ENCODE measurements at regions not wholly inside any gene's neighbourhood (a gene's known extent, or its start where the extent isn't known, plus 50 kb on each side); places are given as distances from the start of the nearest gene placed in this dataset.

DNA sequence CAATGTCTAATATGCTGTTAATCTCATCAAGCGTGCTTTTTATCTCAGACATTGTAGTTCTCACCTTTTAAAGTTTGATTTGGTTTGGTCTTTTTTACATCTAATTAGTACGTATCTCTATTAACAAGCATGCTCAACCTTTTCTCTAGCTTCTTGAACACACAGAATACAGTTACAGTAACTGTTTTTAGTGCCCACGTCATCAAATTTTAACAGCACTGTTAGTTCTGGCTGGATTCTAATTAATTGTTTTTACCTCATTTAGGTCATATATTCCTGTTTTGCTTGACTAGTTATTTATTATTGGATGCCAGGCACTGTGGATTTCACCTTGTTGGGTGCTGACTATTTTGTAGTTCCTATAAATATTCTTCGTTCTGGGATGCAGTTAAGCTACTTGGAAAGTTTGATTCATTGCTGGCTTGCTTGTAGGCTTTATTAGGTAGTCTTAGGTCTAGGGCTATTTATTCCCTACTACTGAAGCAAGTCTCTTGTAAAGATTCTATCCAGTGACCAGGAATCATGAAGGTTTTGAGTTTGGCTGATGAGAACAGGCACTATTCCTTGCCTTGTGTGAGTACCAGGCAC lies 263.0 kb downstream of the ETAA1 start:
- TF ChIP-seq TCF7L2 (IDR thresholded peaks at IDR 0.05; ENCODE audit: borderline replicate concordance, extremely low read depth, insufficient read depth, insufficient read length), result no peak
- no peak for TF ChIP-seq FOSL1 (IDR thresholded peaks at IDR 0.05; ENCODE audit: low read depth)
- TF ChIP-seq, protein P1, sequence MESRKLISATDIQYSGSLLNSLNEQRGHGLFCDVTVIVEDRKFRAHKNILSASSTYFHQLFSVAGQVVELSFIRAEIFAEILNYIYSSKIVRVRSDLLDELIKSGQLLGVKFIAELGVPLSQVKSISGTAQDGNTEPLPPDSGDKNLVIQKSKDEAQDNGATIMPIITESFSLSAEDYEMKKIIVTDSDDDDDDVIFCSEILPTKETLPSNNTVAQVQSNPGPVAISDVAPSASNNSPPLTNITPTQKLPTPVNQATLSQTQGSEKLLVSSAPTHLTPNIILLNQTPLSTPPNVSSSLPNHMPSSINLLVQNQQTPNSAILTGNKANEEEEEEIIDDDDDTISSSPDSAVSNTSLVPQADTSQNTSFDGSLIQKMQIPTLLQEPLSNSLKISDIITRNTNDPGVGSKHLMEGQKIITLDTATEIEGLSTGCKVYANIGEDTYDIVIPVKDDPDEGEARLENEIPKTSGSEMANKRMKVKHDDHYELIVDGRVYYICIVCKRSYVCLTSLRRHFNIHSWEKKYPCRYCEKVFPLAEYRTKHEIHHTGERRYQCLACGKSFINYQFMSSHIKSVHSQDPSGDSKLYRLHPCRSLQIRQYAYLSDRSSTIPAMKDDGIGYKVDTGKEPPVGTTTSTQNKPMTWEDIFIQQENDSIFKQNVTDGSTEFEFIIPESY (IDR thresholded peaks at IDR 0.05; ENCODE audit: extremely low read depth, insufficient replicate concordance, low read length), result no peak
- TF ChIP-seq, protein P2, sequence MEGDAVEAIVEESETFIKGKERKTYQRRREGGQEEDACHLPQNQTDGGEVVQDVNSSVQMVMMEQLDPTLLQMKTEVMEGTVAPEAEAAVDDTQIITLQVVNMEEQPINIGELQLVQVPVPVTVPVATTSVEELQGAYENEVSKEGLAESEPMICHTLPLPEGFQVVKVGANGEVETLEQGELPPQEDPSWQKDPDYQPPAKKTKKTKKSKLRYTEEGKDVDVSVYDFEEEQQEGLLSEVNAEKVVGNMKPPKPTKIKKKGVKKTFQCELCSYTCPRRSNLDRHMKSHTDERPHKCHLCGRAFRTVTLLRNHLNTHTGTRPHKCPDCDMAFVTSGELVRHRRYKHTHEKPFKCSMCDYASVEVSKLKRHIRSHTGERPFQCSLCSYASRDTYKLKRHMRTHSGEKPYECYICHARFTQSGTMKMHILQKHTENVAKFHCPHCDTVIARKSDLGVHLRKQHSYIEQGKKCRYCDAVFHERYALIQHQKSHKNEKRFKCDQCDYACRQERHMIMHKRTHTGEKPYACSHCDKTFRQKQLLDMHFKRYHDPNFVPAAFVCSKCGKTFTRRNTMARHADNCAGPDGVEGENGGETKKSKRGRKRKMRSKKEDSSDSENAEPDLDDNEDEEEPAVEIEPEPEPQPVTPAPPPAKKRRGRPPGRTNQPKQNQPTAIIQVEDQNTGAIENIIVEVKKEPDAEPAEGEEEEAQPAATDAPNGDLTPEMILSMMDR (IDR thresholded peaks at IDR 0.05 in 2 of 3, conservative IDR thresholded peaks at IDR 0.05 in 1 of 3; ENCODE audit: borderline replicate concordance in 1 of 3, insufficient read depth in 1 of 3, low read depth in 2 of 3, low read length in 2 of 3), result no peak
- TF ChIP-seq RAD21 (IDR thresholded peaks at IDR 0.05; ENCODE audit: low read depth), result no peak
- TF ChIP-seq, protein P3, sequence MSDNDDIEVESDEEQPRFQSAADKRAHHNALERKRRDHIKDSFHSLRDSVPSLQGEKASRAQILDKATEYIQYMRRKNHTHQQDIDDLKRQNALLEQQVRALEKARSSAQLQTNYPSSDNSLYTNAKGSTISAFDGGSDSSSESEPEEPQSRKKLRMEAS (IDR thresholded peaks at IDR 0.05), result no peak
- TF ChIP-seq YY1 (IDR thresholded peaks at IDR 0.05; ENCODE audit: extremely low read depth, insufficient replicate concordance, low read depth, low read length), result no peak
- TF ChIP-seq, protein P4, sequence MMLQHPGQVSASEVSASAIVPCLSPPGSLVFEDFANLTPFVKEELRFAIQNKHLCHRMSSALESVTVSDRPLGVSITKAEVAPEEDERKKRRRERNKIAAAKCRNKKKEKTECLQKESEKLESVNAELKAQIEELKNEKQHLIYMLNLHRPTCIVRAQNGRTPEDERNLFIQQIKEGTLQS (IDR thresholded peaks at IDR 0.05), result no peak
- TF ChIP-seq EZH2 (IDR thresholded peaks at IDR 0.05), result no peak
- no peak for TF ChIP-seq CBX3 (IDR thresholded peaks at IDR 0.05; ENCODE audit: low read depth)
- TF ChIP-seq POLR2AphosphoS5 (IDR thresholded peaks at IDR 0.05; ENCODE audit: low read depth, low read length), result no peak
- TF ChIP-seq, protein P5, sequence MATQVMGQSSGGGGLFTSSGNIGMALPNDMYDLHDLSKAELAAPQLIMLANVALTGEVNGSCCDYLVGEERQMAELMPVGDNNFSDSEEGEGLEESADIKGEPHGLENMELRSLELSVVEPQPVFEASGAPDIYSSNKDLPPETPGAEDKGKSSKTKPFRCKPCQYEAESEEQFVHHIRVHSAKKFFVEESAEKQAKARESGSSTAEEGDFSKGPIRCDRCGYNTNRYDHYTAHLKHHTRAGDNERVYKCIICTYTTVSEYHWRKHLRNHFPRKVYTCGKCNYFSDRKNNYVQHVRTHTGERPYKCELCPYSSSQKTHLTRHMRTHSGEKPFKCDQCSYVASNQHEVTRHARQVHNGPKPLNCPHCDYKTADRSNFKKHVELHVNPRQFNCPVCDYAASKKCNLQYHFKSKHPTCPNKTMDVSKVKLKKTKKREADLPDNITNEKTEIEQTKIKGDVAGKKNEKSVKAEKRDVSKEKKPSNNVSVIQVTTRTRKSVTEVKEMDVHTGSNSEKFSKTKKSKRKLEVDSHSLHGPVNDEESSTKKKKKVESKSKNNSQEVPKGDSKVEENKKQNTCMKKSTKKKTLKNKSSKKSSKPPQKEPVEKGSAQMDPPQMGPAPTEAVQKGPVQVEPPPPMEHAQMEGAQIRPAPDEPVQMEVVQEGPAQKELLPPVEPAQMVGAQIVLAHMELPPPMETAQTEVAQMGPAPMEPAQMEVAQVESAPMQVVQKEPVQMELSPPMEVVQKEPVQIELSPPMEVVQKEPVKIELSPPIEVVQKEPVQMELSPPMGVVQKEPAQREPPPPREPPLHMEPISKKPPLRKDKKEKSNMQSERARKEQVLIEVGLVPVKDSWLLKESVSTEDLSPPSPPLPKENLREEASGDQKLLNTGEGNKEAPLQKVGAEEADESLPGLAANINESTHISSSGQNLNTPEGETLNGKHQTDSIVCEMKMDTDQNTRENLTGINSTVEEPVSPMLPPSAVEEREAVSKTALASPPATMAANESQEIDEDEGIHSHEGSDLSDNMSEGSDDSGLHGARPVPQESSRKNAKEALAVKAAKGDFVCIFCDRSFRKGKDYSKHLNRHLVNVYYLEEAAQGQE (IDR thresholded peaks at IDR 0.05; ENCODE audit: low read depth), result no peak
- TF ChIP-seq SIN3A (IDR thresholded peaks at IDR 0.05; ENCODE audit: low read depth), result no peak
- TF ChIP-seq EGR1 (IDR thresholded peaks at IDR 0.05; ENCODE audit: low read depth), result no peak
- TF ChIP-seq EZH2phosphoT487 (IDR thresholded peaks at IDR 0.05; ENCODE audit: borderline replicate concordance), result no peak
- no peak for TF ChIP-seq JUND (IDR thresholded peaks at IDR 0.05)
- TF ChIP-seq POLR2A (IDR thresholded peaks at IDR 0.05; ENCODE audit: borderline replicate concordance, extremely low read depth, insufficient read depth, insufficient read length), result no peak
- no peak for TF ChIP-seq ZNF274 (IDR thresholded peaks at IDR 0.05; ENCODE audit: low read depth, low read length)
- Histone ChIP-seq H3K4me3 (replicated peaks in 1 of 2; ENCODE audit: low read depth in 1 of 2, low read length in 2 of 2) (no peak overlapping the region), H4K20me1 (ENCODE audit: insufficient read depth) (no peaks in the 10 kb centered on the region), H2AFZ (ENCODE audit: low read depth, low read length, poor library complexity, severe bottlenecking) (no peak overlapping the region), H3K27ac (ENCODE audit: low read depth, low read length) (no peak overlapping the region), H3K79me2 (ENCODE audit: insufficient read depth, low read length) (no peaks in the 10 kb centered on the region), H3K9ac (ENCODE audit: low read length) (no peak overlapping the region), H3K9me2 (ENCODE audit: insufficient read depth) (no peaks in the 10 kb centered on the region), H3K27me3 (ENCODE audit: insufficient read depth, low read length) (peaks cover 11% of the 10 kb centered on the region), H3K4me2 (ENCODE audit: low read length) (no peak overlapping the region), H3K4me1 (ENCODE audit: control insufficient read depth in 1 of 2, insufficient read depth in 2 of 2, low read length in 2 of 2) (no peaks in the 10 kb centered on the region), H3K36me3 (ENCODE audit: control insufficient read depth in 1 of 2, insufficient read depth in 2 of 2, low read length in 2 of 2) (no peaks in the 10 kb centered on the region), H3K9me3 (ENCODE audit: control insufficient read depth in 1 of 2, insufficient read depth in 1 of 2, low read depth in 1 of 2, low read length in 2 of 2) (no peaks in the 10 kb centered on the region)
- BruUV-seq (replicated peaks), result no TSS peak
- ChIA-PET RAD21 (ENCODE audit: low non-redundant PET in 1 of 2, low total read pairs in 2 of 2, uncharacterized antibody in 2 of 2, unreplicated experiment in 2 of 2) (no interaction called here), CTCF (no interaction called here), POLR2A (no interaction called here)
- DNase-seq (ENCODE audit: low read depth, low spot score) (no peak), ATAC-seq (no peak)
- intact Hi-C loops (cut with micrococcal nuclease), result no loop called here

All from HCT116 (cell line).